ENCODE measurements at regions not wholly inside any gene's neighbourhood (a gene's known extent, or its start where the extent isn't known, plus 50 kb on each side); places are given as distances from the start of the nearest gene placed in this dataset.

DNA sequence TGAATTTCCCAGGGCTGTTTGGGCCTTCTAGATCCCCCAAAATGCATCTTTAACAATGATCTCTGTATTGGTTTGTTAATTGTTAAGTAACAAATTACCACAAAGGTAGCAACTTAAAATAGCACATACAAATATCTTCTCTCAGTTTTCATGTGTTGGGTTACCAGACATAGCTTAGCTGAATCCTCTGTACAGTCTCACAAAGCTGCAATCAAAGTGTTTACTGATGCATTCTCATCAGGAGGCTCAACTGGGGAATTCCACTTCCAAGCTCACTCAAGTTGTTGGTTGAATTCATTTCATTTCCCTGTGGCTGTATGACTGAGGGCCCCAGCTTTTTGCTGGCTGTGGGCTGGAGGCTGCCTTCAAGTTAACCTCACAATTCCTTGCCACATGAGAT lies 297.6 kb downstream of the RPLP1 start:
- Histone ChIP-seq H4K20me1 (ENCODE audit: insufficient read depth, low read length) (no peaks in the 10 kb centered on the region), H4K5ac (ENCODE audit: low read depth, low read length) (no peak overlapping the region), H2BK5ac (ENCODE audit: low read depth, low read length, poor library complexity, severe bottlenecking) (no peak overlapping the region), H3K4me2 (ENCODE audit: low read depth, low read length) (no peak overlapping the region), H3K18ac (ENCODE audit: low read depth, low read length) (no peak overlapping the region), H3K79me1 (ENCODE audit: low read depth in 1 of 2, low read length in 2 of 2) (no peaks in the 10 kb centered on the region), H3K4me1 (ENCODE audit: control insufficient read depth, insufficient read depth, low read length) (no peaks in the 10 kb centered on the region), H3K56ac (ENCODE audit: extremely low read depth, insufficient read depth, low read length) (no peak overlapping the region), H3K27ac (ENCODE audit: insufficient read depth, low read length) (no peak overlapping the region), H2BK120ac (ENCODE audit: low read depth, low read length) (no peak overlapping the region), H3K36me3 (ENCODE audit: control insufficient read depth, insufficient read depth, low read length) (no peaks in the 10 kb centered on the region), H3K4ac (ENCODE audit: low read depth, low read length) (no peak overlapping the region), H3K9me3 (ENCODE audit: control insufficient read depth, insufficient read depth, low read length) (peaks cover 6% of the 10 kb centered on the region), H3K9ac (ENCODE audit: low read depth, low read length) (no peak overlapping the region), H2BK15ac (ENCODE audit: low read depth, low read length) (no peak overlapping the region), H4K91ac (ENCODE audit: insufficient read depth, low read depth, low read length) (no peak overlapping the region), H3K9me1 (ENCODE audit: insufficient read depth, low read length) (no peaks in the 10 kb centered on the region), H2AK9ac (replicated peaks; ENCODE audit: low read depth, low read length, poor library complexity) (no peak overlapping the region), H2BK20ac (ENCODE audit: low read depth, low read length) (no peak overlapping the region), H2AFZ (replicated peaks; ENCODE audit: low read length, poor library complexity) (no peak overlapping the region), H3K14ac (replicated peaks; ENCODE audit: low read depth, low read length) (no peak overlapping the region), H3K4me3 (ENCODE audit: insufficient read depth, low read depth, low read length) (no peak overlapping the region), H2AK5ac (ENCODE audit: low read depth, low read length) (no peak overlapping the region), H3K27me3 (ENCODE audit: control insufficient read depth, insufficient read depth, low read length) (peaks cover 44% of the 10 kb centered on the region), H3K23ac (ENCODE audit: low read depth, low read length) (no peak overlapping the region), H4K8ac (ENCODE audit: low read depth in 2 of 2, low read length in 2 of 2) (no peak overlapping the region)
- TF ChIP-seq FOS (IDR thresholded peaks at IDR 0.05; ENCODE audit: low read depth, low read length) (no peak), SMC3 (IDR thresholded peaks at IDR 0.05; ENCODE audit: low read depth, low read length) (no peak), MAZ (IDR thresholded peaks at IDR 0.05; ENCODE audit: borderline replicate concordance, low read depth, low read length) (no peak), POLR2A (IDR thresholded peaks at IDR 0.05; ENCODE audit: low read depth, low read length) (no peak), MAFK (IDR thresholded peaks at IDR 0.05; ENCODE audit: low read depth, low read length) (no peak), BHLHE40 (IDR thresholded peaks at IDR 0.05; ENCODE audit: low read depth, low read length) (no peak), CHD1 (IDR thresholded peaks at IDR 0.05; ENCODE audit: low read depth, low read length) (no peak), RAD21 (IDR thresholded peaks at IDR 0.05; ENCODE audit: low read length) (no peak), RCOR1 (IDR thresholded peaks at IDR 0.05; ENCODE audit: insufficient replicate concordance, low read length) (no peak)
- TF ChIP-seq, protein P1, sequence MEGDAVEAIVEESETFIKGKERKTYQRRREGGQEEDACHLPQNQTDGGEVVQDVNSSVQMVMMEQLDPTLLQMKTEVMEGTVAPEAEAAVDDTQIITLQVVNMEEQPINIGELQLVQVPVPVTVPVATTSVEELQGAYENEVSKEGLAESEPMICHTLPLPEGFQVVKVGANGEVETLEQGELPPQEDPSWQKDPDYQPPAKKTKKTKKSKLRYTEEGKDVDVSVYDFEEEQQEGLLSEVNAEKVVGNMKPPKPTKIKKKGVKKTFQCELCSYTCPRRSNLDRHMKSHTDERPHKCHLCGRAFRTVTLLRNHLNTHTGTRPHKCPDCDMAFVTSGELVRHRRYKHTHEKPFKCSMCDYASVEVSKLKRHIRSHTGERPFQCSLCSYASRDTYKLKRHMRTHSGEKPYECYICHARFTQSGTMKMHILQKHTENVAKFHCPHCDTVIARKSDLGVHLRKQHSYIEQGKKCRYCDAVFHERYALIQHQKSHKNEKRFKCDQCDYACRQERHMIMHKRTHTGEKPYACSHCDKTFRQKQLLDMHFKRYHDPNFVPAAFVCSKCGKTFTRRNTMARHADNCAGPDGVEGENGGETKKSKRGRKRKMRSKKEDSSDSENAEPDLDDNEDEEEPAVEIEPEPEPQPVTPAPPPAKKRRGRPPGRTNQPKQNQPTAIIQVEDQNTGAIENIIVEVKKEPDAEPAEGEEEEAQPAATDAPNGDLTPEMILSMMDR (conservative IDR thresholded peaks at IDR 0.05; ENCODE audit: low read depth, low read length) = no peak
- TF ChIP-seq, protein P2, sequence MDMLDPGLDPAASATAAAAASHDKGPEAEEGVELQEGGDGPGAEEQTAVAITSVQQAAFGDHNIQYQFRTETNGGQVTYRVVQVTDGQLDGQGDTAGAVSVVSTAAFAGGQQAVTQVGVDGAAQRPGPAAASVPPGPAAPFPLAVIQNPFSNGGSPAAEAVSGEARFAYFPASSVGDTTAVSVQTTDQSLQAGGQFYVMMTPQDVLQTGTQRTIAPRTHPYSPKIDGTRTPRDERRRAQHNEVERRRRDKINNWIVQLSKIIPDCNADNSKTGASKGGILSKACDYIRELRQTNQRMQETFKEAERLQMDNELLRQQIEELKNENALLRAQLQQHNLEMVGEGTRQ (IDR thresholded peaks at IDR 0.05; ENCODE audit: low read depth, low read length) = no peak
- TF ChIP-seq, protein P3, sequence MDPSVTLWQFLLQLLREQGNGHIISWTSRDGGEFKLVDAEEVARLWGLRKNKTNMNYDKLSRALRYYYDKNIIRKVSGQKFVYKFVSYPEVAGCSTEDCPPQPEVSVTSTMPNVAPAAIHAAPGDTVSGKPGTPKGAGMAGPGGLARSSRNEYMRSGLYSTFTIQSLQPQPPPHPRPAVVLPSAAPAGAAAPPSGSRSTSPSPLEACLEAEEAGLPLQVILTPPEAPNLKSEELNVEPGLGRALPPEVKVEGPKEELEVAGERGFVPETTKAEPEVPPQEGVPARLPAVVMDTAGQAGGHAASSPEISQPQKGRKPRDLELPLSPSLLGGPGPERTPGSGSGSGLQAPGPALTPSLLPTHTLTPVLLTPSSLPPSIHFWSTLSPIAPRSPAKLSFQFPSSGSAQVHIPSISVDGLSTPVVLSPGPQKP (IDR thresholded peaks at IDR 0.05; ENCODE audit: borderline replicate concordance, low read depth, low read length) = no peak
- intact Hi-C loops (cut with micrococcal nuclease) (no loop called here), in situ Hi-C loops (cut with MboI; ENCODE audit: low sequenced_read_pairs) (no loop called here), dilution Hi-C loops (cut with HindIII; ENCODE audit: low sequenced_read_pairs, unreplicated experiment) (no loop called here)
- no TSS peak for BruUV-seq (replicated peaks)
- no peak for DNase-seq
- POLR2A ChIA-PET (ENCODE audit: unreplicated experiment) = no interaction called here
- CTCF ChIA-PET = no interaction called here
- no peak for ATAC-seq (ENCODE audit: low read depth)
